Esophagus squamous epithelium (tissue), 5 donors: ENCODE measurements at regions not wholly inside any gene's neighbourhood (a gene's known extent, or its start where the extent isn't known, plus 50 kb on each side); places are given as distances from the start of the nearest gene placed in this dataset.

ENCODE experiments used
- DNase-seq: peaks from one replicate; lab custom pipeline; 2025; lab: John Stamatoyannopoulos, UW
- H3K27ac ChIP-seq, 4 donors: fragments of 200-600 bp; sonication (generic); one replicate each; pipeline ENCODE4 v1.5.1; 2016 to 2019; ENCODE audit warnings: mild to moderate bottlenecking in 1 of 4
- H3K27me3 ChIP-seq, 4 donors: fragments of 200-600 bp; sonication (generic); 1 replicate in 3 of 4; 2 replicates in 1 of 4; pipeline versions ENCODE4 v1.5.1 to v1.6.0; 2017 to 2021; ENCODE audit warnings: antibody characterized with exemption in 1 of 4
- H3K36me3 ChIP-seq, 3 donors: fragments of 200-600 bp; sonication (generic); one replicate each; pipeline ENCODE4 v1.5.1; 2016 to 2019
- H3K4me1 ChIP-seq, 3 donors: fragments of 200-600 bp; sonication (generic); one replicate each; pipeline ENCODE4 v1.5.1; 2017 to 2019
- H3K4me3 ChIP-seq, 4 donors: fragments of 200-600 bp; sonication (generic); 1 replicate in 3 of 4; 2 replicates in 1 of 4; pipeline ENCODE4 v1.5.1; 2016 to 2019; ENCODE audit warnings: mild to moderate bottlenecking in 2 of 4, moderate library complexity in 1 of 4
- H3K9me3 ChIP-seq, 3 donors: fragments of 200-600 bp; sonication (generic); one replicate each; pipeline ENCODE4 v1.5.1; 2016 to 2019
- CTCF ChIP-seq, 6 experiments: fragments of 450-650 bp in 4 of 6; fragments of 200-600 bp in 2 of 6; sonication (generic) in 2 of 6; IDR thresholded peaks; one replicate each; pipeline ENCODE4 v1.5.1; 2016 to 2019; ENCODE audit warnings: antibody characterized with exemption in 6 of 6, mild to moderate bottlenecking in 4 of 6, moderate library complexity in 4 of 6
- POLR2A ChIP-seq, 4 donors: fragments of 450-650 bp; IDR thresholded peaks; one replicate each; pipeline ENCODE4 v1.6.1; 2017; ENCODE audit warnings: antibody characterized with exemption in 4 of 4, mild to moderate bottlenecking in 4 of 4, moderate library complexity in 3 of 4
- WGBS, 2 donors: methylation state at CpG; one replicate each; pipeline ENCODE4 v1.1.5; 2018; 5-methylcytosine and 5-hydroxymethylcytosine counted together
- intact Hi-C: fragments of 100-400 bp; cut with DNase I; formaldehyde crosslinking; loops from one replicate; pipeline ENCODE4 v1.15.0; 2022
- small RNA-seq, 4 donors: library from RNA; depleted of rRNA; stranded (forward); fragments of <200 nt; gene quantifications; one replicate each; pipeline ENCODE3, GENCODE V24; 2016
- donor health status: DM: yes; HTN: yes; CAD: no.

GRCh38 chrX:22889819-22890218, 109.9 kb upstream of the DDX53 start:
- no peaks in the 10 kb centered on the region for H3K4me1 ChIP-seq
- no peak overlapping the region for H3K4me3 ChIP-seq
- H3K36me3 ChIP-seq, result no peaks in the 10 kb centered on the region
- no peak for DNase-seq
- WGBS, 2 donors, result 48 to 62% methylated on average over 3 of the region's 3 CpGs
- H3K27me3 ChIP-seq, result no peaks in the 10 kb centered on the region
- H3K9me3 ChIP-seq, result no peaks in the 10 kb centered on the region
- no peak overlapping the region for H3K27ac ChIP-seq
- intact Hi-C loops, result no loop called here
- no peak for TF ChIP-seq POLR2A (IDR thresholded peaks at IDR 0.05)
- TF ChIP-seq CTCF (IDR thresholded peaks at IDR 0.05), result no peak

- H3K36me3 ChIP-seq, result no peaks in the 10 kb centered on the region
- DNase-seq, result no peak
- H3K27ac ChIP-seq, result no peak overlapping the region
- H3K4me1 ChIP-seq, result no peaks in the 10 kb centered on the region
- H3K4me3 ChIP-seq, result no peak overlapping the region
- WGBS, 2 donors, result 57 to 59% methylated on average over 3 of the region's 3 CpGs
- no peaks in the 10 kb centered on the region for H3K27me3 ChIP-seq
- no peaks in the 10 kb centered on the region for H3K9me3 ChIP-seq
- no peak for TF ChIP-seq CTCF (IDR thresholded peaks at IDR 0.05)
- no peak for TF ChIP-seq POLR2A (IDR thresholded peaks at IDR 0.05)
- intact Hi-C loops, result no loop called here
Observed at GRCh38 chrX:22912616-22913015, 87.1 kb upstream of the DDX53 start.

- TF ChIP-seq CTCF (IDR thresholded peaks at IDR 0.05), result no peak
- H3K27me3 ChIP-seq, result no peaks in the 10 kb centered on the region
- 55 to 71% methylated on average over 4 to 5 of the region's 5 CpGs for WGBS, 2 donors
- no peak for DNase-seq
- intact Hi-C loops, result no loop called here
- H3K27ac ChIP-seq, result no peak overlapping the region
- no peaks in the 10 kb centered on the region for H3K4me1 ChIP-seq
- no peaks in the 10 kb centered on the region for H3K9me3 ChIP-seq
- H3K36me3 ChIP-seq, result no peaks in the 10 kb centered on the region
- H3K4me3 ChIP-seq, result no peak overlapping the region
Observed at GRCh38 chrX:22922961-22923360, 76.8 kb upstream of the DDX53 start.

GRCh38 chrX:22934640-22935039, 65.1 kb upstream of the DDX53 start:
- no peaks in the 10 kb centered on the region for H3K4me1 ChIP-seq
- intact Hi-C loops, result no loop called here
- DNase-seq, result no peak
- 61 to 80% methylated on average over 2 of the region's 2 CpGs for WGBS, 2 donors
- no peak overlapping the region for H3K4me3 ChIP-seq
- H3K9me3 ChIP-seq, result no peaks in the 10 kb centered on the region
- H3K36me3 ChIP-seq, result no peaks in the 10 kb centered on the region
- H3K27ac ChIP-seq, result no peak overlapping the region
- TF ChIP-seq CTCF (IDR thresholded peaks at IDR 0.05), result no peak
- no peak for TF ChIP-seq POLR2A (IDR thresholded peaks at IDR 0.05)
- H3K27me3 ChIP-seq, result no peaks in the 10 kb centered on the region

GRCh38 chrX:22944945-22945344, 54.8 kb upstream of the DDX53 start:
- Histone ChIP-seq H3K27ac (no peak overlapping the region), H3K4me3 (no peak overlapping the region), H3K36me3 (no peaks in the 10 kb centered on the region), H3K4me1 (no peaks in the 10 kb centered on the region), H3K27me3 (no peaks in the 10 kb centered on the region), H3K9me3 (no peaks in the 10 kb centered on the region)
- intact Hi-C loops, result no loop called here
- 96 to 100% methylated on average over 1 of the region's 1 CpG for WGBS, 2 donors
- no peak for TF ChIP-seq POLR2A (IDR thresholded peaks at IDR 0.05)
- TF ChIP-seq CTCF (IDR thresholded peaks at IDR 0.05), result no peak
- DNase-seq, result no peak

Small RNAs in the stretch of these regions (small RNA-seq; reads per million reads assigned to genes)
- 0 reads per million in 4 donors for gene RNU6-266P
